ENCODE measurements at regions not wholly inside any gene's neighbourhood (a gene's known extent, or its start where the extent isn't known, plus 50 kb on each side); places are given as distances from the start of the nearest gene placed in this dataset.
A peak's percentile ranks its signal among the peaks of the same experiment; 100 is the strongest.

- POLR2A ChIA-PET: no interaction called here
- no peak for DNase-seq (ENCODE audit: extremely low spot score)
- TF ChIP-seq LEF1 (IDR thresholded peaks at IDR 0.05; ENCODE audit: borderline replicate concordance) (no peak), FOXK2 (IDR thresholded peaks at IDR 0.05) (no peak), ARNT (IDR thresholded peaks at IDR 0.05) (no peak), TARDBP (IDR thresholded peaks at IDR 0.05) (no peak), SUZ12 (IDR thresholded peaks at IDR 0.05) (no peak), CTBP1 (IDR thresholded peaks at IDR 0.05; ENCODE audit: borderline replicate concordance) (no peak), L3MBTL2 (conservative IDR thresholded peaks at IDR 0.05) (no peak), BHLHE40 (IDR thresholded peaks at IDR 0.05; ENCODE audit: borderline replicate concordance) (no peak), FOXM1 (IDR thresholded peaks at IDR 0.05; ENCODE audit: borderline replicate concordance) (no peak), PKNOX1 (IDR thresholded peaks at IDR 0.05) (no peak), ZNF384 (IDR thresholded peaks at IDR 0.05) (no peak), SP1 (IDR thresholded peaks at IDR 0.05) (no peak)
- CTCF ChIA-PET: no interaction called here
These were observed 142.7 kb upstream of the GNAO1 start for GRCh38 chr16:56048425-56049105.

GRCh38 chr16:56047307-56048234, 143.7 kb upstream of the GNAO1 start:
- TF ChIP-seq FOXA1 (IDR thresholded peaks at IDR 0.05) (no peak), PKNOX1 (IDR thresholded peaks at IDR 0.05) (no peak), FOXK2 (IDR thresholded peaks at IDR 0.05) (no peak), FOXM1 (IDR thresholded peaks at IDR 0.05; ENCODE audit: borderline replicate concordance) (no peak), NFRKB (IDR thresholded peaks at IDR 0.05) (no peak), TARDBP (IDR thresholded peaks at IDR 0.05) (no peak), CTBP1 (IDR thresholded peaks at IDR 0.05; ENCODE audit: borderline replicate concordance) (no peak)
- DNase-seq (ENCODE audit: extremely low spot score): no peak
- ChIA-PET CTCF (interaction anchor here (0.6 kb wide), 1 partner anchor 302 kb away, joined by 4 read pairs; no protein-coding TSS in a partner anchor), POLR2A (no interaction called here)

DNA sequence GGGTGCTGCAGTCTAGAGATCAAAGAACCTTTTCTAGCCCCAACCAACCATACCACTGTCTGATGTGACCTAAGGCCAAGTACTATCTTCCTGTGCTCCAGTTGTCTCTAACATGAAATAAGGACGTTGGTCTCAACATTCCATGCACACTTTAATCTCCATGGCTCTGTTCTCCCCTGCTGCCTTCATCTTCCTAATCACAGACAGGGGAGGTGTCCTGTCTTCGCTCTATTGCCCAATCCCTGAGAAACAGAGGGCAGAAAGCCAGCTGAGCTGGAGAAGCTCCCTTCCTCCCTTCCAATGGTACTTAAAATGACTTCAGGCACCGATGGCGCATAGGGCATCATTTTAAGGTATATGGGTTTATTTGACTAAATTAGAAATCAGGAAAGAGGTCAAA, 148.9 kb upstream of the GNAO1 start:
- POLR2A ChIA-PET: no interaction called here
- TF ChIP-seq TARDBP (IDR thresholded peaks at IDR 0.05): no peak
- DNase-seq (ENCODE audit: extremely low spot score): no peak
- CTCF ChIA-PET: no interaction called here

DNA sequence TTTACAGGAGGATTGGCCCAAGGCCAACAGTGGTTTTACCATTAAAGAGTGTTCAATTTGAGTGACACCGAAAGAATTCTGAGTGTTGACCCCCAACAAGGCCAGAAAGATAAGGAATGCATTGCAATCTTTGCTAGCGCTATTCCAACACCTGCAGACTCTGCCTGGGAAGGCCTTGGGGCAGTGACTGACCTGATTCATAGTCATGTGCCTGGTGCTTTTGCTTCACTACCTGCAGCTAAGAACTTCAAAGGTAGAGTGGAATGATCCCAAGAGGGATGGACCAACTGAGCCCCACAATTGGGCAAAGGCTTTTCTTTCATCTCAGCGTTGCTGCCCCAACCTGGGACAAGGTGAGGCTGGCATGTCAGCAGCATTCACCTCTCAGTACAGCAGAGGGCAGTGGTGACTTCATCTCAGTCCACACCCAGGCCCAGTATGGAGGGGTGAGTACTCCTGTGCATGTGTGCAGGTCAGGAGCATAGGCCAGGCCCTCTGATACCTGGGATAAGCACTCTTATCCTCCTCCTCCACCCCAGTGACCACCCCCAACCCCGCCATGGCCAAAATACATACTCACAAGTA, 149.6 kb upstream of the GNAO1 start:
- DNase-seq (ENCODE audit: extremely low spot score): peak; percentile 35
- ChIA-PET POLR2A (no interaction called here), CTCF (no interaction called here)
- TF ChIP-seq L3MBTL2 (conservative IDR thresholded peaks at IDR 0.05) (no peak), HDGF (IDR thresholded peaks at IDR 0.05; ENCODE audit: borderline replicate concordance) (no peak), ZNF384 (IDR thresholded peaks at IDR 0.05) (no peak), FOXA1 (IDR thresholded peaks at IDR 0.05) (no peak), ARNT (IDR thresholded peaks at IDR 0.05) (no peak), NFRKB (IDR thresholded peaks at IDR 0.05) (no peak), FOXK2 (IDR thresholded peaks at IDR 0.05) (no peak), TARDBP (IDR thresholded peaks at IDR 0.05) (no peak), PKNOX1 (IDR thresholded peaks at IDR 0.05) (no peak), FOXM1 (IDR thresholded peaks at IDR 0.05; ENCODE audit: borderline replicate concordance) (no peak), BHLHE40 (IDR thresholded peaks at IDR 0.05; ENCODE audit: borderline replicate concordance) (no peak), ELF4 (IDR thresholded peaks at IDR 0.05) (no peak)

GRCh38 chr16:56038564-56039098, 152.7 kb upstream of the GNAO1 start:
- ChIA-PET POLR2A (no interaction called here), CTCF (no interaction called here)
- no peak for TF ChIP-seq TARDBP (IDR thresholded peaks at IDR 0.05)
- no peak for DNase-seq (ENCODE audit: extremely low spot score)

DNA sequence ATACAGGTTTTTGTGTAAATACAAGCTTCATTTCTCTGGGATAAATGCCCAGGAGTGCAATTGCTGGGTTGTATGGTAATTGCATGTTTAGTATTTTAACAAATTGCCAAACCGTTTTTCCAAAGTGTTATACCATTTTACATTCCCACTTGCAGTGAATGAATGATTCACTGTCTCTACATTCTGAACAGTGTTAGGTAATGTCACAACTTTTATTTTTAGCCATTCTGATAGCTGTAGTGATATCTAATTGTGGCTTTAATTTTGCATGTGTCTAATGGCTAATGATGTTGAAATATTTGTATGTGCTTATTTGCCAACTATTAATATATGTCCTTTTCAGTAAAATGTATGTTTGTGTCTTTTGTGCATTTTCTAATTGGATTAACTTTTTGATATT, 156.9 kb upstream of the CES5A start:
- DNase-seq (ENCODE audit: extremely low spot score): no peak
- ChIA-PET POLR2A (no interaction called here), CTCF (no interaction called here)
- TF ChIP-seq NFRKB (IDR thresholded peaks at IDR 0.05): no peak

GRCh38 chr16:56029026-56029425, 153.9 kb upstream of the CES5A start:
- CTCF ChIA-PET: no interaction called here
- TF ChIP-seq LEF1 (IDR thresholded peaks at IDR 0.05; ENCODE audit: borderline replicate concordance): no peak
- TF ChIP-seq ELF4 (IDR thresholded peaks at IDR 0.05): no peak
- no peak for TF ChIP-seq PKNOX1 (IDR thresholded peaks at IDR 0.05)
- TF ChIP-seq HDGF (IDR thresholded peaks at IDR 0.05; ENCODE audit: borderline replicate concordance): no peak
- no peak for TF ChIP-seq SP1 (IDR thresholded peaks at IDR 0.05)
- TF ChIP-seq CTBP1 (IDR thresholded peaks at IDR 0.05; ENCODE audit: borderline replicate concordance): no peak
- no peak for TF ChIP-seq BHLHE40 (IDR thresholded peaks at IDR 0.05; ENCODE audit: borderline replicate concordance)
- TF ChIP-seq FOXK2 (IDR thresholded peaks at IDR 0.05): no peak
- no peak for TF ChIP-seq ZNF384 (IDR thresholded peaks at IDR 0.05)
- no peak for TF ChIP-seq ARNT (IDR thresholded peaks at IDR 0.05)
- no peak for TF ChIP-seq TARDBP (IDR thresholded peaks at IDR 0.05)
- no peak for DNase-seq (ENCODE audit: extremely low spot score)
- POLR2A ChIA-PET: no interaction called here

All from HEK293T (cell line).